Muscle layer of colon (tissue), 2 donors: ENCODE measurements at regions not wholly inside any gene's neighbourhood (a gene's known extent, or its start where the extent isn't known, plus 50 kb on each side); places are given as distances from the start of the nearest gene placed in this dataset.
"Not testable (repeated sequence)": the region's sequence is repeated elsewhere in the genome, so short reads cannot be mapped to it uniquely, and the experiment has no call there.

Experiments used
- H3K27ac ChIP-seq: one replicate; pipeline ENCODE4 v1.7.0; 2013; ENCODE audit warnings: low read depth, mild to moderate bottlenecking, low read length, moderate library complexity
- H3K27me3 ChIP-seq, 2 donors: one replicate each; pipeline ENCODE4 v1.7.0; 2013; ENCODE audit warnings: low read length in 2 of 2, mild to moderate bottlenecking in 2 of 2; ENCODE audit not compliant: insufficient read depth in 2 of 2, control insufficient read depth in 1 of 2
- H3K36me3 ChIP-seq: one replicate; pipeline ENCODE4 v1.7.0; 2013; ENCODE audit warnings: mild to moderate bottlenecking, low read length; ENCODE audit not compliant: insufficient read depth
- H3K4me1 ChIP-seq: one replicate; pipeline ENCODE4 v1.7.0; 2013; ENCODE audit warnings: mild to moderate bottlenecking, low read length; ENCODE audit not compliant: insufficient read depth
- H3K4me3 ChIP-seq, 2 donors: one replicate each; pipeline ENCODE4 v1.7.0; 2013; ENCODE audit warnings: low read length in 2 of 2, low read depth in 1 of 2, mild to moderate bottlenecking in 1 of 2, moderate library complexity in 1 of 2
- H3K9ac ChIP-seq: one replicate; pipeline ENCODE4 v1.7.0; 2013; ENCODE audit warnings: low read length
- H3K9me3 ChIP-seq: one replicate; pipeline ENCODE4 v1.7.0; 2013; ENCODE audit warnings: mild to moderate bottlenecking, low read length
- donor health status: abdominal sarcoma.
- donor health status: Adenocarcinoma of cecum.

DNA sequence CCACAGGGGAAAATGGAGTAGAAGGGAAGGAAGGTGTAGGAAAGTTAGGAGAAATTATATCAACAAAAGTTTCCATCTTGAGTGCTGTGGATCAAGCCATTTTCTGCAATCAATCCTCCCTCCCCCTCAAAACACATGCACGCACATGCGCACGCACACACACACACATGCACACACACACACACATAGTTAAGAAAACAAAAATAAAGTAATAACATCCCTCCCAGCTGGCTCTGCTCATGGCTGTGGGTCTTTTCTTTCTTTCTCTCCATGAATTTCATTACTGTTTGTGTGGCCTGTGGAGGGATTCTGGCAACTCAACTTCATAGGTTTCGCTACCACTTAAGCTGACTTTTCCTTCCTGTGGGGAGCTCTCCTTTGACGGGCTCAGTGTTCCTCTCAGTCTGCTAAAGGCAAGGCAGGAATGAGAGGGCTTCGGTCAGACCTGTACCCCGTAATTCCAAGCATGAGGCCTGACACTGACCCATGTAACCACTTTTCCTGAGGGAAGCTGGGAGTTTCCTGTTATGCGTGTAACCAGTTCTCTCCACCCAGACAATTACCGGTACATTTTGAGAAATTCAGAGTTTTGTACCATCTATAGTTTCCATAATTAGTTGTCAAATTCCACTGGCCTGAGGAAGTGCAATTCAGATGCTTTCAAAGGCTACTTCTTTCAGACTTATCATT is 79.8 kb downstream of the ZNF92 start:
- Histone ChIP-seq H3K9me3 (no peaks in the 10 kb centered on the region), H3K27ac (no peak overlapping the region), H3K27me3 (no peaks in the 10 kb centered on the region), H3K9ac (no peak overlapping the region), H3K4me1 (no peaks in the 10 kb centered on the region), H3K4me3 (no peak overlapping the region), H3K36me3 (no peaks in the 10 kb centered on the region)

DNA sequence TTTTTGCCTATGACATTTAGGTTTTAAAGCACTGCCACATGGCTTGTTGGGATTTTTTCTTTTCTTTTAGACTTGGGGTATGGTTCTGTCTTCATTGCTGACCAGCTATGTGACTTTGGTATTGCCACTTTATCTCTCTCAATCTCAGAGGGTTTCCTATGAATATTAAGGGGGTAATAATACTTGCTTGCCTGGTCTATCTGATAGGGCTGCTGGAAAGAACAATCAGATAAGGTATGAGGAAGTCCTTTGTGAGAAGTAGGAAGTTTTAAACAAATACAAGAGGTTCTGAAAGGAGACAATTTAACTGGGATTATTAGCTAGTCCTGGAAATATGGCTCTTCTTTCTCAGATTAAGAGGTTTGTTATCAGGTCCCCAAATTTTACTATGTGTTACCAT is 80.8 kb downstream of the ZNF92 start:
- H3K9ac ChIP-seq, result no peak overlapping the region
- no peaks in the 10 kb centered on the region for H3K4me1 ChIP-seq
- H3K4me3 ChIP-seq, result no peak overlapping the region
- H3K36me3 ChIP-seq, result no peaks in the 10 kb centered on the region
- no peaks in the 10 kb centered on the region for H3K9me3 ChIP-seq
- H3K27me3 ChIP-seq, result no peaks in the 10 kb centered on the region
- no peak overlapping the region for H3K27ac ChIP-seq

DNA sequence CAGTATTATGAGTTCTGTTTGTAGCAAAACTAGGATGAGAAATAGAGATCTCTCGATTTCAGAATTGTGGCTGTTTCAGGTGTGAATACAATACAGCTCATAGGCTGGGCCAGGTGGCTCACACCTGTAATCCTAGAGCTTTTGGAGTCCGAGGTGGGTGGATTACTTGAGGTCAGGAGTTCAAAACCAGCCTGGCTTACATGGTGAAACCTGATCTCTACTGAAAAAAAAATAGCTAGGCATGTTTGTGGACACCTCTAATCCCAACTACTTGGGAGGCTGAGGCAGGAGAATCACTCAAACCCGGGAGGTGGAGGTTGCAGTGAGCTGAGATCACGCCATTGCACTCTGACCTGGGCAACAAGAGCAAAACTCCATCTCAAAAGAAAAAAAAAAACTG is 81.4 kb downstream of the ZNF92 start:
- H3K4me3 ChIP-seq, H3K36me3 ChIP-seq, H3K9ac ChIP-seq, H3K27ac ChIP-seq, H3K9me3 ChIP-seq, H3K4me1 ChIP-seq, H3K27me3 ChIP-seq: not testable (repeated sequence)

DNA sequence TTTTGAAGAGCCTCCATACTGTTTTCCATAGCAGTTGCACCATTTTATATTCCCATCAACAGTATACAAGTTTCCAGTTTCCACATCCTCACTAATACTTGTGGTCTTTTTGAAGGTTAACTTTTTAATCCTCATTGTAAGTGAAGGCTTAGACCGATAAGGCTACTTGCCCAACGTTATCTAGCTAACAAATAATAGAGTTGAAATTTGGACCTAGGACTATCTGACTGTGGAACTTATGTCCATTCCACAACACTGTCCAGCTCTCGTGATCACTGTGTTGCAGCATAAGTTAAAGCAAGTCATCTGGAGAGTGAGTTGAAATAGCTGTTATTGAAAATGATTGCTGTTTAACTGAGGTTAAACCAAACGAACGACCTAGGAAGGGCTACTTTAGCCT is 84.0 kb downstream of the ZNF92 start:
- Histone ChIP-seq H3K9ac (no peak overlapping the region), H3K4me1 (no peaks in the 10 kb centered on the region), H3K27ac (no peak overlapping the region), H3K4me3 (no peak overlapping the region), H3K9me3 (no peaks in the 10 kb centered on the region), H3K27me3 (no peaks in the 10 kb centered on the region), H3K36me3 (no peaks in the 10 kb centered on the region)

DNA sequence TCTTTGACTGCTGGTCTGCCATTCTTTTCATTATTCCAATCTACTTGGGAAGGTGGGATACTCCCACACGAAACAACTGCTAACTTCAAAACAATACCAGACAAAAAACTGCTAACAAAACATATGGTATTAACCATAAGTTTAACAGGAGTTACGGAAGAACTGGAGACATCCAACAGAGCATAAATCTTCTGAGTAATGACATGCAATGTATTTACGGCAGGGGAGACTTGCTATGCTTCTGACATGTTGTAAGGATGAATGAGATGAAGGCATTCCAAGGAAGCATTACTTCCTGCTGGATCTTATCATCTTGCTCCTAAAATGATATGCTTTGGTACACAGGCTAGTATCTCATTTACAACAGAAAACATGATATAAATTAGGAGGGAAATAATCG is 85.8 kb downstream of the ZNF92 start:
- Histone ChIP-seq H3K9ac (no peak overlapping the region), H3K9me3 (no peaks in the 10 kb centered on the region), H3K27me3 (no peaks in the 10 kb centered on the region), H3K4me1 (no peaks in the 10 kb centered on the region), H3K4me3 (no peak overlapping the region), H3K27ac (no peak overlapping the region), H3K36me3 (no peaks in the 10 kb centered on the region)

DNA sequence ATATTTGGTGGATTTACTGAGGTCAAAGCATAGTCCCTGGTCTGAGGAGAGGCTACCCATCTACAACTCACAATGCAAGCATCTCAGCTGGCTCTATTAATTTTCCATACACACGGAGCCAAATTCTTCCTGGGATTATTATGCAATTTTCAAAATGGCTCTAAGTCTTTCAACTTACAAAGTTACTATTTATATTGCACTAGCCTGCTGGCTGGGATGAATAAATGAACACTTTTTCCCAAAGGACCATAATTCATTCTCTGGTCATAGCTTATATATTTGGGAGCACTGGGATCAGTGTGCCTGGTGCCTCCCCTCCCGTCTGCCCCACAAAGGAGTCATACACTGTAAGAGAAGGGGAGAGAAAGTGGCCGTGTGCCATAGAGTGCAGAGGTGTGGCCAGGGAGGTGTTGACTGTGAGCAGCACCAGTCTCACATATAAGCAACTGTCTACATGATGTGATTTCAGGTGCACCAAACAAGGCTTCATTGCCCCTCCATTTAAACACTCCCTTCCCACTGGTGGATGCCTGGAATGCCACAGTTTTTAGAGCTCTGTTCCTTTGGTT is 88.6 kb downstream of the ZNF92 start:
- H3K9ac ChIP-seq, result no peak overlapping the region
- no peak overlapping the region for H3K27ac ChIP-seq
- H3K27me3 ChIP-seq, result no peaks in the 10 kb centered on the region
- no peaks in the 10 kb centered on the region for H3K4me1 ChIP-seq
- H3K4me3 ChIP-seq, result no peak overlapping the region
- H3K36me3 ChIP-seq, result no peaks in the 10 kb centered on the region
- no peaks in the 10 kb centered on the region for H3K9me3 ChIP-seq

DNA sequence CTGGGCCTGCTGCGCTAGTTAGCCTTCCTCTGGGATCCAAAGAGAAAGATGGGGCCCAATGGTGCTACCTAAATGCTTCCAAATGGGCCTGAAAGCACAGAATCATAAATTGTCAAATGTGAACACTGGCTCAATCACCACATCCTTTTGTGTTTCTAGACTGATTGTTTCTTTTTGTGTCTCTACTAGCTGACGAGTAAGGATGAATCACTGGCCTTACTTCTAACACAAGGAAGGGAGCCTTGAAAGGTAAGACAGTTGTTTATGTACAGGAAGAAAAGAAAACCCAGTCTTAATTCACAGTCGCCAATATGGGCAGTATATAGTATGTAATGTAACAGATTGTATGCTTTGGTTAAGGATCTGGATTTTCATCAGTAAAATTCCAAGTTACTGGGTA is 89.5 kb downstream of the ZNF92 start:
- H3K4me1 ChIP-seq, result no peaks in the 10 kb centered on the region
- no peaks in the 10 kb centered on the region for H3K27me3 ChIP-seq
- no peaks in the 10 kb centered on the region for H3K9me3 ChIP-seq
- H3K4me3 ChIP-seq, result no peak overlapping the region
- H3K9ac ChIP-seq, result no peak overlapping the region
- no peaks in the 10 kb centered on the region for H3K36me3 ChIP-seq
- no peak overlapping the region for H3K27ac ChIP-seq

DNA sequence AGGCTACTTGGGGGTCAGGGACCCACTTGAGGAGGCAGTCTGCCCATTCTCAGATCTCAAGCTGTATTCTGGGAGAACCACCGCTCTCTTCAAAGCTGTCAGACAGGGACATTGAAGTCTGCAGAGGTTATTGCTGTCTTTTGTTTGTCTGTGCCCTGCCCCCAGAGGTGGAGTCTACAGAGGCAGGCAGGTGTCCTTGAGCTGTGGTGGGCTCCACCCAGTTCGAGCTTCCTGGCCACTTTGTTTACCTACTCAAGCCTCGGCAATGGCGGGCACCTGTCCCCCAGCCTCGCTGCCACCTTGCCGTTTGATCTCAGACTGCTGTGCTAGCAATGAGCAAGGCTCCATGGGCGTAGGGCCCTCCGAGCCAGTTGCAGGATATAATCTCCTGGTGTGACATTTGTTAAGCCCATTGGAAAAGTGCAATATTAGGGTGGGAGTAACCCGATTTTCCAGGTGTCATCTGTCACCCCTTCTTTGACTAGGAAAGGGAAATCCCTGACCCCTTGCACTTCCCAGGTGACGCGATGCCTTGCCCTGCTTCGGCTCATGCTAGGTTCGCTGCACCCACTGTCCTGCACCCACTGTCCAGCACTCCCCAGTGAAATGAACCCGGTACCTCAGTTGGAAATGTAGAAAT is 96.4 kb downstream of the ZNF92 start:
- H3K4me1 ChIP-seq, H3K27ac ChIP-seq, H3K36me3 ChIP-seq, H3K9ac ChIP-seq, H3K27me3 ChIP-seq, H3K9me3 ChIP-seq, H3K4me3 ChIP-seq: not testable (repeated sequence)

DNA sequence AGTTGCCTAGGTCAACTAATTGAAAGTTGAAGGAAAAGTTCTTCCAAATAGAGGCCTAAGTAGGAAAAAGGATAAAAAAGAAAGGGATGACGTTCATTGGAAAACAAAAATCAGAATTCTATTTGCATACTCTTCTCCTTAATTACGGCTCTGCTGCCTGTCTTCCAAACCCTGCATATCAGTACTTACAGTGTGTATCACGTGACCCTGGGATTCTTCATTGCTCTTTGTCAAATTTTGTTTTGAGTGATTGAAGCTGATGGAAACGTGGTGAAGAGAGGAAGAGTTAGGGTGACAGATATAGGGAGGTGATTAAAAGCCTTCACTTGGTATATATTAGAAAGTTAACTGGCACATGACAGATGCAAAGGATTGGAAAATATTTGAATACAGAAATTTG is 97.9 kb downstream of the ZNF92 start:
- no peak overlapping the region for H3K4me3 ChIP-seq
- H3K36me3 ChIP-seq, result no peaks in the 10 kb centered on the region
- no peaks in the 10 kb centered on the region for H3K4me1 ChIP-seq
- H3K9ac ChIP-seq, result no peak overlapping the region
- H3K27me3 ChIP-seq, result no peaks in the 10 kb centered on the region
- no peak overlapping the region for H3K27ac ChIP-seq
- H3K9me3 ChIP-seq, result no peaks in the 10 kb centered on the region

DNA sequence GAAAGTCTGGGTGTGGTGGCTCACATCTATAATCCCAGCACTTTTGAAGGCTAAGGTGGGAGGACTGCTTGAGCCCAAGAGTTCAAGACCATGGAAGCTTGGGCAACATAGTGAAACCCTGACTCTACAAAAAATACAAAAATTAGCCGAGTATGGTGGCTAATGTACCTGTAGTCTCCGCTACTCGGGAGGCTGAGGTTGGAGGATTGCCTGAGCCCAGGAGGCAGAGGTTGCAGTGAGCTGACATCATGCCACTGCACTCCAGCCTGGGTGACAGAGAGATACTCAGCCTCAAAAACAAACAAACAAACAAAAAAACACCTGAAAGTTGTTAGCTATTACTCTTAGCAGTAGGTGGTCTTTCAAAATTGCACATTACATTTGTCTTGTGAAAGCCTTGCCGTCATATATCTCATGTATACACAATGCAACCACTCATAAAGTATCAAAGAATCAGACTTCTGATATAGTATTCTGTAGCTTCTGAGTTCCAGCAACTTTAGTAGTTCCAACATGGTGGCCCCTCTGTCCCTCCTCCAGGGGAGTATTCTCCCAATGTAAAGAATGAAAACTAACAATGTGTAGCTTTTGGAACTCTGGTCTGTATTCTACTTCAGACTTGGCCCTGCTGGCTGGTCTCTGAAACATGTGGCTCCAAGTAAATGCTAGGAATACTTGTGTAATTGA is 101.5 kb downstream of the ZNF92 start:
- Histone ChIP-seq H3K4me1 (no peaks in the 10 kb centered on the region), H3K27ac (no peak overlapping the region), H3K9ac (no peak overlapping the region), H3K36me3 (no peaks in the 10 kb centered on the region), H3K4me3 (no peak overlapping the region), H3K27me3 (no peaks in the 10 kb centered on the region), H3K9me3 (no peaks in the 10 kb centered on the region)

DNA sequence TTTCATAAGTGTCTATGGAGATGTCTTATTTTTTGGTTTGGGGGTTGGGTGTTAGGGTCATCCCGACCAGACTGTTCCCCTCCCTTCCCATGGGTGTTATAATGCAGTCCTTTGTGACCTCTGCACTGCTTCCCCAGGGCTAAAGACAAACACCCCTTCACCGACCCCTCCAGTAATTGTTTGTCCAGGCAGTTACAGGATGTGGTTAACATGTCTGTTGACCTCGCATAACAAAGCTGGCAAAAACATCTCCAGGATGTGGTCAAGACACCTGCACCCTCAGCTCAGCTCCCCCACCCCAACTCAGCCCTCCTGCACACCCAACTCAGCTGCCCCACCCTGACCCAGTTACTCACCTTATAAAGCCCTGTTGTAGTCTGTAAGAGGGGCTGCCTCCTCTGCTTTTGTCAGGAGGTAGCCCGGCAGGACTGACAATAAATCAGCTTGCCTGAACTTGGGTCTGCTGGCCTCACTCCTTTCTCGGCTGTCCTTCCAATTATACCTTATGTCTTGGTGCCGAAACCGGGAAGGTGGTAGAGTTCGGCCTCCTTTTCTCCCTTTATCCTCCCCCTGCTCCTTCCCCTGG is 102.2 kb downstream of the ZNF92 start:
- Histone ChIP-seq H3K9ac (no peak overlapping the region), H3K27me3 (no peaks in the 10 kb centered on the region), H3K36me3 (no peaks in the 10 kb centered on the region), H3K27ac (no peak overlapping the region), H3K4me1 (no peaks in the 10 kb centered on the region), H3K9me3 (no peaks in the 10 kb centered on the region), H3K4me3 (no peak overlapping the region)
